KMS-11 (cell line): ENCODE measurements at regions not wholly inside any gene's neighbourhood (a gene's known extent, or its start where the extent isn't known, plus 50 kb on each side); places are given as distances from the start of the nearest gene placed in this dataset.

Experiments used
- H2AFZ ChIP-seq: fragments of 200-600 bp; sonication (generic); 2 replicates; pipeline ENCODE4 v1.6.1; 2016; ENCODE audit warnings: antibody characterized with exemption, mixed run types, low read depth
- H3K27ac ChIP-seq: fragments of 200-600 bp; sonication (generic); 2 replicates; pipeline ENCODE4 v1.6.1; 2016; ENCODE audit warnings: mild to moderate bottlenecking, mixed run types
- H3K27me3 ChIP-seq: fragments of 200-600 bp; sonication (generic); 2 replicates; pipeline ENCODE4 v1.6.1; 2017; ENCODE audit warnings: mild to moderate bottlenecking, low read depth, mixed run types, moderate library complexity; ENCODE audit not compliant: insufficient read depth
- H3K36me3 ChIP-seq: fragments of 200-600 bp; sonication (generic); 2 replicates; pipeline ENCODE4 v1.6.1; 2017; ENCODE audit warnings: mild to moderate bottlenecking, mixed run types; ENCODE audit not compliant: insufficient read depth
- H3K4me1 ChIP-seq: fragments of 200-600 bp; sonication (generic); 2 replicates; pipeline ENCODE4 v1.6.1; 2016; ENCODE audit warnings: mild to moderate bottlenecking, low read depth, mixed run types; ENCODE audit not compliant: poor library complexity, severe bottlenecking
- H3K4me2 ChIP-seq: fragments of 200-600 bp; sonication (generic); 2 replicates; pipeline ENCODE4 v1.7.0; 2016; ENCODE audit warnings: mild to moderate bottlenecking, mixed run types
- H3K4me3 ChIP-seq: fragments of 200-600 bp; sonication (generic); IDR thresholded peaks from 2 replicates; pipeline ENCODE4 v1.6.1; 2017; ENCODE audit warnings: low read depth, low read length, mixed read lengths; ENCODE audit not compliant: insufficient read depth
- H3K79me2 ChIP-seq: fragments of 200-600 bp; sonication (generic); 2 replicates; pipeline ENCODE4 v1.6.1; 2016; ENCODE audit warnings: low read depth, mixed run types; ENCODE audit not compliant: insufficient read depth
- H3K9ac ChIP-seq: fragments of 200-600 bp; sonication (generic); 2 replicates; pipeline ENCODE4 v1.6.1; 2016; ENCODE audit warnings: mild to moderate bottlenecking, mixed run types
- H4K20me1 ChIP-seq: fragments of 200-600 bp; sonication (generic); 2 replicates; pipeline ENCODE4 v1.6.1; 2016; ENCODE audit warnings: mild to moderate bottlenecking, mixed run types; ENCODE audit not compliant: insufficient read depth
- CTCF ChIP-seq: fragments of 200-600 bp; sonication (generic); conservative IDR thresholded peaks from 2 replicates; pipeline ENCODE4 v1.6.1; 2017; ENCODE audit warnings: low read depth, mild to moderate bottlenecking, antibody characterized with exemption, low read length, moderate library complexity, mixed read lengths

DNA sequence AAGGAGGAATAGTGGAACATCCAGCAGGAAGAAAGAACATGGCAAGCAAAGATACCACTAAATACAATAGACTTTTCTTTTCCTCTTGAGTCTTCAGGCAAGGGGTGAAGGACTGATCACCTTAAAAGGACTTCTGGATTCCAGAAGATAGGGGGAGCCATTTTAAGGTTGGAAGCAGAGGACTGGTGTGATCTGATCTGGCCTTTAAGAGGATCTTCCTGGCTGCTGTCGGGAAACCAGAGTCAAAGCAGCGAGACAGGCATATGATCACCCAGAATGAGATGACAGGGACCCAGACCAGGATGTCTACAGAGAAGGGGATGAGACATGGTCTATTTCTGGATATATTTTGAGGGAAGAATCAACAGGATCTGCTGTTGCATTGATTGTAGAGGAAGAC, 558.0 kb downstream of the STK39 start:
- no peak for TF ChIP-seq CTCF
- no peaks in the 10 kb centered on the region for H4K20me1 ChIP-seq
- H3K4me3 ChIP-seq, result no peak overlapping the region
- no peaks in the 10 kb centered on the region for H3K27me3 ChIP-seq
- no peak overlapping the region for H3K27ac ChIP-seq
- H3K79me2 ChIP-seq, result no peaks in the 10 kb centered on the region
- H3K4me1 ChIP-seq, result no peaks in the 10 kb centered on the region
- no peaks in the 10 kb centered on the region for H3K36me3 ChIP-seq
- no peak overlapping the region for H3K9ac ChIP-seq
- no peak overlapping the region for H2AFZ ChIP-seq
- no peak overlapping the region for H3K4me2 ChIP-seq

- H3K4me2 ChIP-seq, result no peak overlapping the region
- H3K79me2 ChIP-seq, result no peaks in the 10 kb centered on the region
- no peaks in the 10 kb centered on the region for H3K36me3 ChIP-seq
- TF ChIP-seq CTCF, result no peak
- H4K20me1 ChIP-seq, result no peaks in the 10 kb centered on the region
- H3K9ac ChIP-seq, result no peak overlapping the region
- H3K4me1 ChIP-seq, result no peaks in the 10 kb centered on the region
- no peaks in the 10 kb centered on the region for H3K27me3 ChIP-seq
- H2AFZ ChIP-seq, result no peak overlapping the region
- no peak overlapping the region for H3K27ac ChIP-seq
- H3K4me3 ChIP-seq, result no peak overlapping the region
Observed at GRCh38 chr2:167686691-167687090, 560.7 kb downstream of the STK39 start.

- Histone ChIP-seq H3K36me3 (no peaks in the 10 kb centered on the region), H3K4me1 (no peaks in the 10 kb centered on the region), H3K27me3 (no peaks in the 10 kb centered on the region), H2AFZ (no peak overlapping the region), H3K9ac (no peak overlapping the region), H3K4me2 (no peak overlapping the region), H3K79me2 (no peaks in the 10 kb centered on the region), H4K20me1 (no peaks in the 10 kb centered on the region), H3K27ac (no peak overlapping the region), H3K4me3 (no peak overlapping the region)
- no peak for TF ChIP-seq CTCF
Observed at GRCh38 chr2:167681234-167682015, 566.0 kb downstream of the STK39 start.

- TF ChIP-seq CTCF, result no peak
- Histone ChIP-seq H3K27ac (no peak overlapping the region), H3K9ac (no peak overlapping the region), H3K36me3 (no peaks in the 10 kb centered on the region), H2AFZ (no peak overlapping the region), H3K4me2 (no peak overlapping the region), H3K4me1 (no peaks in the 10 kb centered on the region), H4K20me1 (no peaks in the 10 kb centered on the region), H3K4me3 (no peak overlapping the region), H3K27me3 (no peaks in the 10 kb centered on the region), H3K79me2 (no peaks in the 10 kb centered on the region)
Observed at GRCh38 chr2:167678158-167678557, 569.2 kb downstream of the STK39 start.
